GM10266 (cell line): ENCODE measurements at regions not wholly inside any gene's neighbourhood (a gene's known extent, or its start where the extent isn't known, plus 50 kb on each side); places are given as distances from the start of the nearest gene placed in this dataset.

Experiments used
- DNase-seq: peaks from one replicate; pipeline ENCODE4 v3.0.0; 2012; ENCODE audit errors: extremely low spot score
- TF ChIP-seq, protein P1 (sequence below): IDR thresholded peaks from 2 replicates; pipeline ENCODE4 v1.5.1; 2012; ENCODE audit warnings: mild to moderate bottlenecking, low read depth; ENCODE audit not compliant: control insufficient read depth, insufficient read depth; ENCODE audit errors: missing control alignments

GRCh38 chr3:76969996-76970615 is 69.8 kb upstream of the ROBO2 start:
- TF ChIP-seq, protein P1, sequence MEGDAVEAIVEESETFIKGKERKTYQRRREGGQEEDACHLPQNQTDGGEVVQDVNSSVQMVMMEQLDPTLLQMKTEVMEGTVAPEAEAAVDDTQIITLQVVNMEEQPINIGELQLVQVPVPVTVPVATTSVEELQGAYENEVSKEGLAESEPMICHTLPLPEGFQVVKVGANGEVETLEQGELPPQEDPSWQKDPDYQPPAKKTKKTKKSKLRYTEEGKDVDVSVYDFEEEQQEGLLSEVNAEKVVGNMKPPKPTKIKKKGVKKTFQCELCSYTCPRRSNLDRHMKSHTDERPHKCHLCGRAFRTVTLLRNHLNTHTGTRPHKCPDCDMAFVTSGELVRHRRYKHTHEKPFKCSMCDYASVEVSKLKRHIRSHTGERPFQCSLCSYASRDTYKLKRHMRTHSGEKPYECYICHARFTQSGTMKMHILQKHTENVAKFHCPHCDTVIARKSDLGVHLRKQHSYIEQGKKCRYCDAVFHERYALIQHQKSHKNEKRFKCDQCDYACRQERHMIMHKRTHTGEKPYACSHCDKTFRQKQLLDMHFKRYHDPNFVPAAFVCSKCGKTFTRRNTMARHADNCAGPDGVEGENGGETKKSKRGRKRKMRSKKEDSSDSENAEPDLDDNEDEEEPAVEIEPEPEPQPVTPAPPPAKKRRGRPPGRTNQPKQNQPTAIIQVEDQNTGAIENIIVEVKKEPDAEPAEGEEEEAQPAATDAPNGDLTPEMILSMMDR, result no peak
- DNase-seq, result no peak

DNA sequence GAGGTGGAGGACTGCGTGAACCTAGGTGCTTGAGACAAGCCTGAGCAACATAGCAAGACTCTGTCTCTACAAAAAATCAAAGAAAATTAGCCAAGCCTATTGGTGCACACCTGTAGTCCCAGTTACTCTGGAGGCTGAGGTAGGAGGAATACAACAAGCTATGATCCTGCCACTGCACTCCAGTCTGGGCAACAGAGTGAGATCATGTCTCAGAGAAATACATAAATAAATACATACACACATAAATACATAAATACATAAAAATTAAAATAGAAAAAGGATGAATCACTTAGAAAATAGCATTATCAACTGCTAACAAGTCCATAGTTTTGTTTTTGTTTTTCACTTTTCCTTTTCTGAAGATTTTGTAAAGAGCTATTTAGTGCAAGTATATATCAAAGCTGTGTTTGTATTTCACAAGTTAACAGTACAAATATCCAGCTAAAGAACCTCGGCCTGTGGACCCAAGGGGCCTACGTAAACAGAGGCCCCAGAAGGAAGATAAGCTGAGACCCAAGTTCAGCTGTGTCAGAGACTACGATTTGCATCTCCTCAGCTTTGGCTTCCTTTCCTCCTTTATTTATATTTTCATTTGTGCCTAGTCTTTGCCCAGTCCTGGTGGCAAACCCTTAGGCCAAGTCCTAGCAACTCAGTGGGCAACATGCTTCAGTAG is 67.1 kb upstream of the ROBO2 start:
- DNase-seq, result no peak
- TF ChIP-seq, protein P1, result no peak

- no peak for DNase-seq
- TF ChIP-seq, protein P1, result no peak
These were observed 62.9 kb upstream of the ROBO2 start for GRCh38 chr3:76976996-76977395.

GRCh38 chr3:76985645-76986044 is 54.3 kb upstream of the ROBO2 start:
- TF ChIP-seq, protein P1, result no peak
- DNase-seq, result no peak

- TF ChIP-seq, protein P1, result no peak
- DNase-seq, result no peak
These were observed 52.9 kb upstream of the ROBO2 start for GRCh38 chr3:76986876-76987474.
